ENCODE measurements at regions not wholly inside any gene's neighbourhood (a gene's known extent, or its start where the extent isn't known, plus 50 kb on each side); places are given as distances from the start of the nearest gene placed in this dataset.

- no peaks in the 10 kb centered on the region for H3K36me3 Mint-ChIP-seq
- H2AFZ ChIP-seq (ENCODE audit: insufficient read depth, low read depth, low read length, poor library complexity, severe bottlenecking): no peak overlapping the region
- no peak overlapping the region for H3K4me3 Mint-ChIP-seq
- intact Hi-C loops (cut with micrococcal nuclease): no loop called here
- H3K27me3 ChIP-seq (ENCODE audit: control insufficient read depth in 2 of 2, insufficient read depth in 2 of 2, low read length in 2 of 2): no peaks in the 10 kb centered on the region
- peaks cover 0 to 4% of the 10 kb centered on the region in 2 donors for H3K9me3 ChIP-seq (replicated peaks in 1 of 2; ENCODE audit: control insufficient read depth in 1 of 2, insufficient read depth in 1 of 2, low read length in 2 of 2)
- H4K20me1 ChIP-seq (ENCODE audit: insufficient read depth, low read length): no peaks in the 10 kb centered on the region
- no peaks in the 10 kb centered on the region for H3K36me3 ChIP-seq (replicated peaks in 1 of 2; ENCODE audit: control insufficient read depth in 1 of 2, insufficient read depth in 2 of 2, low read length in 2 of 2)
- no peaks in the 10 kb centered on the region for H3K79me2 ChIP-seq (ENCODE audit: insufficient read depth, low read length)
- peaks cover 1 to 3% (median 2%) of the 10 kb centered on the region in 3 donors for H3K27me3 Mint-ChIP-seq (ENCODE audit: low read depth in 3 of 3)
- DNase-seq: no peak
- no peak for TF ChIP-seq CTCF (IDR thresholded peaks at IDR 0.05)
- no peak overlapping the region for H3K27ac ChIP-seq (ENCODE audit: low read depth in 1 of 2, low read length in 2 of 2)
- H3K4me1 Mint-ChIP-seq: no peaks in the 10 kb centered on the region
- H3K9me3 Mint-ChIP-seq: peaks cover 0 to 6% (median 0%) of the 10 kb centered on the region in 7 donors
- H3K9ac ChIP-seq (ENCODE audit: insufficient read depth, low read length, poor library complexity, severe bottlenecking): no peak overlapping the region
- no peak overlapping the region for H3K27ac Mint-ChIP-seq
- WGBS (ENCODE audit: insufficient coverage): 83% methylated on average over 2 of the region's 7 CpGs
- H3K4me2 ChIP-seq (replicated peaks; ENCODE audit: extremely low read depth, low read length, poor library complexity, severe bottlenecking): no peak overlapping the region
- no peak overlapping the region for H3K4me3 ChIP-seq (replicated peaks in 1 of 3; ENCODE audit: low read depth in 2 of 3, low read length in 3 of 3)
- H3K4me1 ChIP-seq (ENCODE audit: control insufficient read depth in 1 of 2, insufficient read depth in 2 of 2, low read length in 2 of 2): no peaks in the 10 kb centered on the region
These were observed 156.5 kb upstream of the BMPER start for GRCh38 chr7:33748793-33749192.

GRCh38 chr7:33750177-33750576 lies 155.2 kb upstream of the BMPER start:
- Mint-ChIP-seq H3K4me1 (no peaks in the 10 kb centered on the region), H3K9me3 (peaks cover 0 to 3% (median 0%) of the 10 kb centered on the region in 7 donors), H3K4me3 (no peak overlapping the region), H3K36me3 (no peaks in the 10 kb centered on the region), H3K27ac (no peak overlapping the region), H3K27me3 (ENCODE audit: low read depth in 3 of 3) (peaks cover 0 to 3% (median 2%) of the 10 kb centered on the region in 3 donors)
- Histone ChIP-seq H3K4me3 (replicated peaks in 1 of 3; ENCODE audit: low read depth in 2 of 3, low read length in 3 of 3) (no peak overlapping the region), H2AFZ (ENCODE audit: insufficient read depth, low read depth, low read length, poor library complexity, severe bottlenecking) (no peak overlapping the region), H3K79me2 (ENCODE audit: insufficient read depth, low read length) (no peaks in the 10 kb centered on the region), H3K9me3 (replicated peaks in 1 of 2; ENCODE audit: control insufficient read depth in 1 of 2, insufficient read depth in 1 of 2, low read length in 2 of 2) (no peaks in the 10 kb centered on the region), H3K4me1 (ENCODE audit: control insufficient read depth in 1 of 2, insufficient read depth in 2 of 2, low read length in 2 of 2) (no peaks in the 10 kb centered on the region), H3K27ac (ENCODE audit: low read depth in 1 of 2, low read length in 2 of 2) (no peak overlapping the region), H3K4me2 (replicated peaks; ENCODE audit: extremely low read depth, low read length, poor library complexity, severe bottlenecking) (no peak overlapping the region), H4K20me1 (ENCODE audit: insufficient read depth, low read length) (no peaks in the 10 kb centered on the region), H3K36me3 (replicated peaks in 1 of 2; ENCODE audit: control insufficient read depth in 1 of 2, insufficient read depth in 2 of 2, low read length in 2 of 2) (no peaks in the 10 kb centered on the region), H3K9ac (ENCODE audit: insufficient read depth, low read length, poor library complexity, severe bottlenecking) (no peak overlapping the region), H3K27me3 (ENCODE audit: control insufficient read depth in 2 of 2, insufficient read depth in 2 of 2, low read length in 2 of 2) (no peaks in the 10 kb centered on the region)
- no CpG with 5 or more reads among the region's 1 CpG for WGBS (ENCODE audit: insufficient coverage)
- TF ChIP-seq CTCF (IDR thresholded peaks at IDR 0.05): no peak
- intact Hi-C loops (cut with micrococcal nuclease): no loop called here
- DNase-seq: no peak
